ENCODE measurements at regions not wholly inside any gene's neighbourhood (a gene's known extent, or its start where the extent isn't known, plus 50 kb on each side); places are given as distances from the start of the nearest gene placed in this dataset.

DNA sequence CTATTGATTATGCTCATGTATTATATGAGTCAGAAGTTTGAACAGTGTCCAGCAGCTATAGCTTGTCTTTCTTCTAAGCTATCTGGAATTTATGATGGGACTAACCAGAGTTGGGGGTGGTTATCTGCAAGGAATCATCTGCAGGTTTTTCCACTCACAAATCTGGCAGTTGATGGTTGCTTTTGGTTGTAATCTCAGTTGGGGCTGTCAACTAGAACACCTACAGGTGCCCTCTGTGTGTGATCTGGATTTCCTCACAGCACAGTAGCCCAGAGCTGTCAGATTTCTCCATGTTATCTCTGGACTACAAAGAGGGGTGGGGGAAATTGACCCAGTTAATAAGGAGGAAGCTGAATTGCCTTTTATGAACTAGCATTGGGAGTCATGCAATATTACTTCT lies 51.4 kb upstream of the MAP9 start:
- TF ChIP-seq POLR2A (IDR thresholded peaks at IDR 0.05): no peak
- no peak for TF ChIP-seq CTCF (IDR thresholded peaks at IDR 0.05)
